ENCODE measurements at regions not wholly inside any gene's neighbourhood (a gene's known extent, or its start where the extent isn't known, plus 50 kb on each side); places are given as distances from the start of the nearest gene placed in this dataset.

GRCh38 chr18:2139691-2140090, 431.6 kb downstream of the METTL4 start:
- TF ChIP-seq YY1 (IDR thresholded peaks at IDR 0.05; ENCODE audit: insufficient read depth, insufficient read length) (no peak), SUZ12 (IDR thresholded peaks at IDR 0.05; ENCODE audit: extremely low read depth, insufficient read depth, insufficient read length) (no peak), ZNF274 (IDR thresholded peaks at IDR 0.05; ENCODE audit: low read depth, low read length) (no peak)

Measured in NT2/D1 (cell line).